ENCODE measurements at regions not wholly inside any gene's neighbourhood (a gene's known extent, or its start where the extent isn't known, plus 50 kb on each side); places are given as distances from the start of the nearest gene placed in this dataset.

DNA sequence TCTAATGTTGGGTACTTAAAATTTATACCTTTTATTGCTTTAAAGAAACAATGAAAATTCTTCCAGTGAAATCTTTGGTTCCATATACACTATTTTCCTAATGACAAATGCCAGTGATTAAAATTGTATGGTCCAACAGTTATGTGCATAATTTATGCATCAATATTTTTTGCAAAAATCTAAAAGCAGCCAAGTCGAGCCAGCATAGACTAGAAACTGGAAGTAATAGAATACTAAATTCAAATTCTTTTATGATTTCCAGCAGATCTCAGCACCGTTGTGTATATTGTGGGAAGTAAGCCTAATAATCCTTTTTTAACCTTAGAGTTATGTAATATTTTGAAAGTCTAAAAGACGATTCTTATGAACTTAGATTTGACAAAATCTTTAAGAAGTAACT is 652.0 kb upstream of the GOLIM4 start:
- TF ChIP-seq, protein P1, sequence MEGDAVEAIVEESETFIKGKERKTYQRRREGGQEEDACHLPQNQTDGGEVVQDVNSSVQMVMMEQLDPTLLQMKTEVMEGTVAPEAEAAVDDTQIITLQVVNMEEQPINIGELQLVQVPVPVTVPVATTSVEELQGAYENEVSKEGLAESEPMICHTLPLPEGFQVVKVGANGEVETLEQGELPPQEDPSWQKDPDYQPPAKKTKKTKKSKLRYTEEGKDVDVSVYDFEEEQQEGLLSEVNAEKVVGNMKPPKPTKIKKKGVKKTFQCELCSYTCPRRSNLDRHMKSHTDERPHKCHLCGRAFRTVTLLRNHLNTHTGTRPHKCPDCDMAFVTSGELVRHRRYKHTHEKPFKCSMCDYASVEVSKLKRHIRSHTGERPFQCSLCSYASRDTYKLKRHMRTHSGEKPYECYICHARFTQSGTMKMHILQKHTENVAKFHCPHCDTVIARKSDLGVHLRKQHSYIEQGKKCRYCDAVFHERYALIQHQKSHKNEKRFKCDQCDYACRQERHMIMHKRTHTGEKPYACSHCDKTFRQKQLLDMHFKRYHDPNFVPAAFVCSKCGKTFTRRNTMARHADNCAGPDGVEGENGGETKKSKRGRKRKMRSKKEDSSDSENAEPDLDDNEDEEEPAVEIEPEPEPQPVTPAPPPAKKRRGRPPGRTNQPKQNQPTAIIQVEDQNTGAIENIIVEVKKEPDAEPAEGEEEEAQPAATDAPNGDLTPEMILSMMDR (conservative IDR thresholded peaks at IDR 0.05; ENCODE audit: low read depth, low read length), result no peak
- DNase-seq (ENCODE audit: low read depth), result no peak
- no peak overlapping the region for H3K4me3 ChIP-seq (ENCODE audit: low read depth, low read length)

DNA sequence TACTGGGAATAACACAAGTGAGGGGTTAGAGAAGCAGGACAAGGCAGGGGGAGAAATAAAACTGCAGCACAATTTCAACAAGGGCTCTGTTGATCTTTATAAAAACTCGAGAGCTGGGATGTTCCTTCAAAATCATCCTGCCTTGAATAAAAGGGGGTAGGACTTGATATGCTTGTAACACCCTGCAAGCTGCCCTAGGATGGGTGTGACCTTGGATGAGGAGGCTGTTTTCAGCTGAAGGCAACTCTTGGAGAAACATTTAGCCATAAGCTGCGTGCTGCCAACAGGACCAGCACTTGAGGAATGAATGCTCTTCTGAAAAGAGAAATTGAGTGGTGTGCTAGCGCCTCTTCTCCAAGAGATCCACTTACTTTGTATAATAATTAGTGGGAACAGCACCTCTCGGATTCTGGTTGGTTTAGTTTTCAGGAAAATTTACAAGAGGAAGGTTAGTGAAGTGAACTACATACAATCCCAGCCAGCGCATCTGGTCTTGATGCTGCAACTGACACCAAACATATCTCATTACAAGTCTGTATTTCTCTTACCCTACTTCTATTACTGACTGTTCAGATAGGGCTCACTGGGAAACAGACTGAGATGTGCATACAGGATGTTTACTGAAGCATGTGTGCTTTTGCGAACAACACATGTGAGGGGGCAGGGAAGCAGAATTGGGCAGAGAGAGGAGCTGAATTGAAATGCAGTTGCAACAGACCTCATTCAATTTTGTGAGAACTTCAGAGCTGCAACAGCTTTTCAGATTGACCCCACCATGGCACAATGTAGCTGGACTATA is 643.0 kb upstream of the GOLIM4 start:
- H3K4me3 ChIP-seq (ENCODE audit: low read depth, low read length), result no peak overlapping the region
- TF ChIP-seq, protein P1 (conservative IDR thresholded peaks at IDR 0.05; ENCODE audit: low read depth, low read length), result no peak
- no peak for DNase-seq (ENCODE audit: low read depth)

DNA sequence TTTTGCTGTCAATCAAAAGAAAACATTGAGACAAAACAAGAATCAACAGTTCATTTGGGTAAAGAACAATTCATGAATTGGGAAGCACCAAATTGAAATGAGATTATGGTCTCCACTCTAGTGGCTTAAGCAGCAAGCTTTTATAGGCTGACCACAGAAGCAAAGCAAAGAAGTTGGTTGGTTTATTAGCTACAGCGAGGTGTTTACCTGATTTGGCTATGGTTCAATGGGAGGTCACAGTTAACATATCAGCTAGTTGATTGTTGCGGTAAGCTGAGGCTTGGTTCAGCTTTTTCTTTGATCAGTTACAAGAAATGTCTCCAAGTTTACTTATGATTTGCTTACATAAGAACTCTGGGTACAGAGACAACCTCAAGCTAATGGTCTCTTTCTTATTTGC is 640.5 kb upstream of the GOLIM4 start:
- DNase-seq (ENCODE audit: low read depth), result no peak
- no peak overlapping the region for H3K4me3 ChIP-seq (ENCODE audit: low read depth, low read length)
- TF ChIP-seq, protein P1 (conservative IDR thresholded peaks at IDR 0.05; ENCODE audit: low read depth, low read length), result no peak

DNA sequence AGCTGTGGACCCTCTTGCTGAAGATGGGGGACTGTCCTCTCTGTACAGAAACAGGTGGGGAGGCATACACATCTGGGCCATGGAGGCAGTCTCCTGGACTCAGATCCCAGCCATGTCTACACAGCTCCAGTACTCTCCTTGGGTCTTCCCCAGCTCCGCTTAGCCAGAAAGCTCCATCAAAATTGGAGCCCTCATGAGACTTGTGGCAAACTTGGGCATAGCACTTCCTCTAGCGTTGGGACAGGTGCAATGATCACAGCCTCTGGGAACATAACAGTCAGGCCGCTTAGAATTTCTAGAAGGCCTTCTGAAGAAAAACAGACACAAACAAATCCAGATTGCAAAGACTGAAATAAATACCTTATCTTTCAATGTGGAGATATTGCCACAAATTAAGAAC is 634.3 kb upstream of the GOLIM4 start:
- no peak for DNase-seq (ENCODE audit: low read depth)
- no peak overlapping the region for H3K4me3 ChIP-seq (ENCODE audit: low read depth, low read length)
- TF ChIP-seq, protein P1 (conservative IDR thresholded peaks at IDR 0.05; ENCODE audit: low read depth, low read length), result no peak

DNA sequence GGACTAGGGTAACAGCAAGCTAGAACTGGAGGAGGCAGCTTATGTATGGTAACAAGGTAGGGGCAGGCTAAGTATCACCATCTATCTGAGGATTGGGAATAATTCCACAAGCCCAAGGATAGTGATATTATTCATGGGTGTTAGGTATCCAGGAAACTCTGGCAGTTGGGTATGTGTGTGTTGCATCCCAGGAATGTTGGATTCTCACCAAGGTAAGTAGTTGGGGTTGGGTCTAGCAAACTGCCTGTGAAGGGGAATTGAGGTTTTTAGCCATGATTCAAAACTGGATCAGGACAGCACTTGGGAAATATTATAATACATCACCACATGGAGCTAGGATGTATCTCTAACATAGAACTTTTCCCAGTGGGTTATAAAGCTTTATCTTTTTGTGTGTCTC is 626.4 kb upstream of the GOLIM4 start:
- TF ChIP-seq, protein P1 (conservative IDR thresholded peaks at IDR 0.05; ENCODE audit: low read depth, low read length), result no peak
- DNase-seq (ENCODE audit: low read depth), result peak; percentile 3
- no peak overlapping the region for H3K4me3 ChIP-seq (ENCODE audit: low read depth, low read length)

DNA sequence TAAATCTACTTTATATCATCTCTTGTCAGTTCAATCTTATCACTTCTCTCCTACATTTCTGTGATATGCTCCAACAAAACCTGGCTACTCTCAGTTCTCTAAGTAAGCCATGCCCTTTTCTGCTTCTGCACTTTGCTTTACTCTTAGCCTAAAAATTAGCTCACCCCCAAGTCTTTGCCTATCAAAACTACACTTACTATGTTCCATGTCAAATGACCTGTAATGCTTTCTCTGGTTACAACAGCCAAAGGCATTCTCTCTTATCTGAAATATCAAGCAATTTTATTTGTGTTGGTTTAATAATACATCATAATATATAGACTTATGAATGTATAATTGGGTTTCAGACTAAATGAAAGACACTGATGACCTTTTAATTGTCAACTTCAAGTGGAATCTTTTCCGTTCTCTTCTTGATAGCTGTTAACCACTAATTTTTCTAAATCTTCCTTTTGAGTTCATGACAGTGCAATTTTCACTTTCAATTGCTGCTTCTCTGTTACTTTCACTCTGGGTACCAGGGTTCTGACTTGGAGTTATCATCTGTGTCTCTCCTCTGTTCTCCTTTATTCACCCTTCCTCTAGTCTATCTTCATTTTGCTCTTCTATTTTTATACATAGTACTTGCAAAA is 619.0 kb upstream of the GOLIM4 start:
- TF ChIP-seq, protein P1 (conservative IDR thresholded peaks at IDR 0.05; ENCODE audit: low read depth, low read length), result no peak
- no peak for DNase-seq (ENCODE audit: low read depth)
- H3K4me3 ChIP-seq (ENCODE audit: low read depth, low read length), result no peak overlapping the region

GRCh38 chr3:168709073-168709472 is 613.3 kb upstream of the GOLIM4 start:
- no peak overlapping the region for H3K4me3 ChIP-seq (ENCODE audit: low read depth, low read length)
- no peak for DNase-seq (ENCODE audit: low read depth)
- TF ChIP-seq, protein P1 (conservative IDR thresholded peaks at IDR 0.05; ENCODE audit: low read depth, low read length), result no peak
